Occipital lobe (tissue), 1 donor: ENCODE measurements at regions not wholly inside any gene's neighbourhood (a gene's known extent, or its start where the extent isn't known, plus 50 kb on each side); places are given as distances from the start of the nearest gene placed in this dataset.
"Not testable (repeated sequence)": the region's sequence is repeated elsewhere in the genome, so short reads cannot be mapped to it uniquely, and the experiment has no call there.

Source experiments
- DNase-seq: peaks from one replicate; lab custom pipeline; 2025; lab: John Stamatoyannopoulos, UW

DNA sequence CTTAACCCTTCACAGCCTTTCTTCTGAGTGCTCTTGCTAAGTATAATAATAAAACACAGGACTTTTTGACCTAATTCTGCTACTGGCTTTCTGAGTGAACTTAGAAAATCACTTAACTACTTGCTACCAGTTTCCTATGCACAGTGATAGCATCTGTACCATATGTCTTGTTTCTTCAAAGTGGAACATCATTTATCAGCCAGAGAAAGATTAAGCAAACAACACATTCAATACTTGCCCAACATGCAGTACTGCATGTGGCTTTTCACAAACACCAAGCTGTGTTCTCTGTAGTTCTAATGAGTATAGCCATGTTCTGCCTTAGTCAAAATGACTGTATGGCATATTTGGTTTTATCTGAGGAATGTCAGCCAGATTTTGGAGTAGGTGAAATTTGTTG, 1286.6 kb upstream of the ZEB2 start:
- DNase-seq, result no peak

DNA sequence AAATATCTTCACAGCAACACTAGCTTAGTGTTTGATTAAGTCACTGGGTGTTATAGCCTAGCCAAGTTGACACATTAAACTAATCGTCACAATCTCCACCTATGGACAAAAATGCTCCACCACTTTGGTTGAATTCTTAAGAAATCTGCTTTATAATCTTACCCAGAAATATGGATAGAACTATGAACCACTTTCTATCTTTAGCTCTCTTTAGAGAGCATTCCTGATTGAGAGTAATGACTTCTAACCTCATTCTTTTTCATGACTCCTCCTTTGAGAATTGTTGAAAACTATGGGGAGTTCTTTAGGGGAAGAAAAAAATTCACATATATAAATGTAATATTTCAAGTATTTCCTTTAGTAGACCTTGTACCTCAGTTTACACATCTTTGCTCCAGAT, 1282.2 kb upstream of the ZEB2 start:
- no peak for DNase-seq

DNA sequence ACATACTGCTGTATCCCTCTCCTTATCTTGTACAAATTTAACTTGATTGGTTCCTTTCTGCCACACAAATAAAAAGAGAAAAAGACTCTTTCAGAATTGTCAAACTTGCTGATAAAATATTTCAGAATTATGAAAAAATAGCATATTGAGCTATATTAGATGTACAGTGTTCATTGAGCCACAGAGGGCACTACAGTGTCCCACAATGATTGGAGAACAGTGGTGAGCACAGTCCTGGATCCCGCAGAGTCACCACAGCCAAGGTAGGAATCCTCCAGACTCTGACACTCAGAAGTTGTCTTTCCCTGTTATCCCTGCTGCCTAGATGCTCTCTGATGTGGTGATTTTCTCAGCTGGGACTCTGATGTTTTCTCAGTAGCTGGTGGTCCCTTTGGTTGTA, 1281.3 kb upstream of the ZEB2 start:
- DNase-seq, result no peak

DNA sequence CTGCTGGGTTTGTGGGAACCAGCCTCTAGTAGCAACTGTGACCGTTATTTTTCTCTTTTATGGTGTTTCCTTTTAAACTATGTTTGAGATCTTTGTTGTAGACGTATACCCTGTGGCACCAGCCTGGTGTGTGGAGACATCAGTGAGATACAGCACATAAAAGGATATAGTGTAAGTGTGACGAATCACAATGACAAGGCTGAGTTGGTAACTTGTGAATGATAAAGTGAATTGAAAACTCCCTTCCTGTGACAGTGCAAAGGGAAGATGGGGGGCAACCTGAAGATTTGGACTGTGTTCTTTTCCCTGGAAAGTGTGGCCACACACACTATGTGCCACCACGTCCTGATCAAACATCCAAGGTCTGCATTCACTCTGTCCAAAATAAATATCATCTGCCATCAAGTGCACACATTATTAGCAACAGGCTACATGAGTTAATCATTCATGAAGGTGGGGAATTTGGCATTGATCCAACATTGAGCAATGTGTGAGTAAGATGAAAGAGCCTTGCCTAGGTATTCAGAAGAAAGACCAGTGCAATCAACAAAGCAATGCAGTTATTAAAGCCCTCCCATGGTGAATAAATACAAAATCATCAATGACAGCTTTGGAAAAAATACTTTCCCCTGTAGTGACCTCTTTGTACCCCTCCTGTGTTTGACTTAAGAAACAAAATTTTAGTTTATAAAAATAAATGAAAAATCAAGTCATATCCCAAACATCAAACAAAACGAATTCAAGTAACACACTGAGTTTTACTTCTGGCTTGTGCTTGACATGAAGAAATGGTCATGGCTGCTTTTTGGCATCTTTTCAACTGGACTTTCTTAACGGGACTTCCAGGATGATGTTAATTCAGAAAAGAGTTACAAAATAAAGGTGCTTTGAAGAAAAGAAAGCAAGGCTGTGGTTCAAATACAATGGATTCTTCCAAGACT, 1280.5 kb upstream of the ZEB2 start:
- DNase-seq, result no peak

DNA sequence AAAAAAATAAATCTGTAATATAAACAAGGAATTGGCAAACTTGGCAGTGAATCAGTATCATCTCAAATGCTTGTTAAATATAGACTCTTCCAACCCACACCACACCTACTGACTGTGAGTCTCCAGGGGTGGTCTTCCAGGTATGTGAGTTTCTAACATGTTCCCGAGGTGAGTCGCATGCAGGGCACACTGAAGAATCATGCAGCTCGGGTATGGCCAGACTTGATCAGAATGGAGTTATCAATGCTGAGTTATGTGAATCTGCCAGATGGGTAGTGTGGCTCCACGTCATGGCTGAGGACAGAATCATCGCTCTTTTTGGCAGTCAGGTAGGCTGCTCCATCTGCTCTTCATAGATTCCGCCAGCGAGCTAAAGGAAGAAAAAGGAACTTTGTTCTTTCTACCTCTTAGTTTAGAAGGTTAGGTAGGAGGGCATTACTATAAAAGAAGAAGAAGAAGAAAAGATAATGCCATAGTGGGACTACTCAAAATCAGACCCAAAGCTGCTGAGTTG, 1279.7 kb upstream of the ZEB2 start:
- no peak for DNase-seq

DNA sequence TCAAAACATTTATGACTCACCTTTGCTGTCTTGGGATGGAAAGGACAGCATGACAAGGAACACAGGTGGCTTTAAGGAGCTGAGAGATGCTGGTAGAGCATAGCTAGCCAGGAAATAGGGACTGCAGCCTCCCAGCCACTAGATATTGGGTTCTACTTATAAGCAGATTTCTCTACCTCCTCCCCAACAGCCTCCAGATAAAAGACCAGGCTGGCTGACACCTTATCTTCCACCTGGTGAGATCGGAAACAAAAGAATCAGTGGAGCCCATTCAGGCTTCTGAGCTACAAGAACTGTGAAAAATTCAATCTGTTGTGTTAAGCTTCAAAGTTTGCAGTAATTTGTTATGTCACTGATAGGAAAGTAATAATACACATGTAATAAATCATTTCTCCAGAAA, 1278.5 kb upstream of the ZEB2 start:
- DNase-seq, result no peak

DNA sequence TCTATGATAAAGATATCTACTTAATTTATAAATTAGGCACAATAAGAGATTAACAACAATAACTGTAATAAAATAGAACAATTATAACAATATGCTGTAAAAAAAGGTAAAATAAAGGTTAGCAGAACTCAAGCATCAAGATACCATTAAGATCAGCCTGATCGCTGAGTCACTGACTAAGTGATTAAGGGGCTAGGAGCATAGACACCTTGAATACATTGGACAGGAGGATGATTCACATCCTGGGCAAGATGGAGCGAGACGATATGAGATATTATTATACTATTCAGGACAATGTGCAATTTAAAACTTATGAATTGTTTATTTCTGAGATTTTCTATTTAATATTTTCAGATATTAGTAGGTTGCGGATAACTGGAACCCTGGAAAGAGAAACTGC, 1277.8 kb upstream of the ZEB2 start:
- DNase-seq, result no peak

DNA sequence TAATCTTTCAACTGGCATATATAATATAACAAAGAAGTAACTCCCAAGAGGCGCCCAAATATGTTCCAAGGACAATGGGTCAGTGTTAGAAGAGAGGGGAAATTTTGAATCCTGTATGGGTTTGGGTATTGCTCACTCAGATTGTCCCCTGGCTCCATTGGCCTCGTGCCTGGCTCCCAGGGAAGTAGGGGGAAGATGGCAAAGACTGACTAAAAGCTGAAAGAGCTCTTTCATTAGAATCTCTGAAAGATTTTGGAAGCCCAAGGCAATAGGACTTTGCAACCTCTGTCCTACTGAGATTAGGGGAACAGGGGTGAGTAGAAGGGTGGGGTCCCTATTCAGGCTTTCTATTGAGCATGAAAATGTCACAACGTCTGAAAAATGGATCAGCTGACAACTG, 1272.8 kb upstream of the ZEB2 start:
- no peak for DNase-seq

DNA sequence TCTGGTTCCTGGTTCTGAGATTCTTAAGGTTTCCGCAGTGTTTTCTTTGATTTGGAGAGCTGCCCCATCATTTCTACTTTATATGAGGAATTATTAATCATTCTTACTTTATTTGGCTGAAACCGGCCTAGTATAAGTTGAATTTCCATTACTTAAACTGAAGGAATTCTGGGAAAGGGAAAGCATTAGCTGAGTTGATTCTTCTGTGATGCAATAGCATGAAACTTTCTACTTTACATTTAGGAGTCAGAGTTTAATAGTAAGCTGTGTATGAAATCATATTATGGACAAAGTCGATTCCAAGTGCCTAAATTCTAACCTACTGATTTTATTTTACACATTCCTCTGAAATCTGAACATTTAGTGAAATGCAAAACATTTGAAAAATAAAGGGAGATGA, 1269.7 kb upstream of the ZEB2 start:
- no peak for DNase-seq

DNA sequence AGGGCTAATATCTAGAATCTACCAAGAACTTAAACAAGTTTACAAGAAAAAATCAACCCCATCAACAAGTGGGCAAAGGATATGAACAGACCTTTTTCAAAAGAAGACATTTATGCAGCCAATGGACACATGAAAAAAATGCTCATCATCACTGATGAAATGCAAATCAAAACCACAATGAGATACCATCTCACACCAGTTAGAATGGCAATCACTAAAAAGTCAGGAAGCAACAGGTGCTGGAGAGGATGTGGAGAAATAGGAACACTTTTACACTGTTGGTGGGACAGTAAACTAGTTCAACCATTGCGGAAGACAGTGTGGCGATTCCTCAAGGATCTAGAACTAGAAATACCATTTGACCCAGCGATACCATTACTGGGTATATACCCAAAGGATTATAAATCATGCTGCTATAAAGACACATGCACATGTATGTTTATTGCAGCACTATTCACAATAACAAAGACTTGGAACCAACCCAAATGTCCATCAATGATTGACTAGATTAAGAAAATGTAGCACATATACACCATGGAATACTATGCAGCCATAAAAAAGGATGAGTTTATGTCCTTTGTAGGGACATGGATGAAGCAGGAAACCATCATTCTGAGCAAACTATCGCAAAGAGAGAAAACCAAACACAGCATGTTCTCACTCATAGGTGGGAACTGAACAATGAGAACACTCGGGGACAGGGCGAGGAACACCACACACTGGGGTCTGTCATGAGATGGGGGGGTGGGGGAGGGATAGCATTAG, 1267.9 kb upstream of the ZEB2 start:
- not testable (repeated sequence) for DNase-seq

DNA sequence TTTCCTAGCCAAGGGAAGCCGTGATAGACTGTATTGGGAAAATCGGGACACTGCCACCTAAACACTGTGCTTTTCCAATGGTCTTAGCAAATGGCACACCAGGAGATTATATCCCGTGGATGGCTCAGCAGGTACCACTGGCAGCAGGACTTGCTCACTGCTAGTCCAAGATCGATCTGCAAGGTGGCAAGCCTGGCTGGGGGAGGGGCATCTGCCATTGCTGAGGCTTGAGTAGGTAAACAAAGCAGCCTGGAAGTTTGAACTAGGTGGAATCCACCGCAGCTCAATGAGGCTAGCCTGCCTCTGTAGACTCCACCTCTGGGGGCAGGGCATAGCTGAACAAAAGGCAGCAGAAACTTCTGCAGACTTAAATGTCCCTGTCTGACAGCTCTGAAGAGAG, 1262.7 kb upstream of the ZEB2 start:
- not testable (repeated sequence) for DNase-seq

DNA sequence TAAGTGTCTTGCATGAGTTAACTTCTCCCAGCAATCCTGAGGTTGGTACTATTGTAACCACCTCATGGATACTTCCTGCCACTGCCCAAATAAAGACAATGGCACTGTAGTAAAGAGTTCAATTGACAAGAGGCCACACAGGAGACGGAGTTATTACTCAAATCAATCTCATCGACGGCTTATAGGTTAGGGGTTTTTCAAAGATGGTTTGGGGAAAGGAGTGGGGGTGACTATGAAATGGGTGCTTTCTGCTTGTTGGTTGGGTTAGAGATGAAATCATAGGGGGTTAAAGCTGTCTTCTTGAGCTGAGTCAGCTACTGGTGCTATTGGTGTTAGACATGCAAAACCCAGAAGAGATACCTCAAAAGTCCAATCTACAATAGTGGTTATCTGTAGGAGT, 1258.0 kb upstream of the ZEB2 start:
- no peak for DNase-seq

DNA sequence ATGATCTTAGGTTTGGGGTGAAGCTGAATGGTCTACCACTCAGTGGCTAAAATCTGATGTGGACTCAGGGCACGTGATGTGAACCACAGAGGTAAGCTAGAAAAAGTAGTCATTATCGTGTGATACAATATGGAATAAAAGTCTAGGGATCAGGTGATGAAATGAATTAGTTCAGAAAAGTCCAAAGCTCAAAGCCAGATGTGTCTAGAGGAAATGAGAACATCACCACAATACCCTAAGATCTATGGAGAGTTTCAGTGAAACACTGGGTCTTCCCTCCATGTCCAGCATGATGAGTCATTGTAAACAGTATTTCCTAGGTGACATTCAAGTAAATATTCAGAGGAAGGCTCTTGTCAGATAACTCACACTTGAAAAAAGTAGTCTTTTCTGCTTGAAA, 1257.4 kb upstream of the ZEB2 start:
- DNase-seq, result no peak

DNA sequence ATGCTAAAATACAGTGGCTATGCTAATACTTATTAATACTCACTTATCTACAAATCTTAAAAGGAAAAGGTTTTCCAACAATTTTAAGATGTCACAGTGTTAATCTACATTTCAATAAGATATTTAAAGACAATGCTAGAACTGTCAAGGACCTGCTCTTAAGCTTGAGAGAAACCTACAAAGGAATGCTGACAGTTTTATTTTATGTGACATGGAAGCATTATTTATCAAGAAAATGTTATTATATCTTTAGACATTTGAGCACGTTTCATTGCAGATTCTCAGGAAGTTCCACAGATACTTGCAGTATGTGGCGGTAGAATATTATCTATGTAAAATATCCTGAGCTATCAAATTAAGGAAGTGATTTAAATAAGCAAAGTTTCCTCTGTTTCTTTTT, 1255.7 kb upstream of the ZEB2 start:
- no peak for DNase-seq

DNA sequence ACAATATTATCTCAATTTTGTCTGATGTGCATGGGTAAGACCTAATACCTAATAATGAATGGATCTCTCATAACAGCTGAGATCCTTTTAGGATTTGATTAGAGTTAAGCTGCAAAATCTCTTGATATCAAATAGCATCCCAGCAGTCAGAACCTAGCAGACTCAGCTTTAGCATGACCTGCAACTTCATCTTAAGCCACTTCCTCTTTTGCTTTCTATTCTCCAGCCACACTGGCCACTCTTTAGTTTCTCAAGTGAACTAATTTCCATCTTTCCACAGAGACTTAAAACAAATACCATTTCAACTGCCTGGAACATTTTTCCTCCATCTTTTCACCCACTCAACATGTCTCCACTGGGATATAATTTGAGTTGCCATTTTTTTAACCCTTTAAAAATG, 1251.6 kb upstream of the ZEB2 start:
- no peak for DNase-seq

DNA sequence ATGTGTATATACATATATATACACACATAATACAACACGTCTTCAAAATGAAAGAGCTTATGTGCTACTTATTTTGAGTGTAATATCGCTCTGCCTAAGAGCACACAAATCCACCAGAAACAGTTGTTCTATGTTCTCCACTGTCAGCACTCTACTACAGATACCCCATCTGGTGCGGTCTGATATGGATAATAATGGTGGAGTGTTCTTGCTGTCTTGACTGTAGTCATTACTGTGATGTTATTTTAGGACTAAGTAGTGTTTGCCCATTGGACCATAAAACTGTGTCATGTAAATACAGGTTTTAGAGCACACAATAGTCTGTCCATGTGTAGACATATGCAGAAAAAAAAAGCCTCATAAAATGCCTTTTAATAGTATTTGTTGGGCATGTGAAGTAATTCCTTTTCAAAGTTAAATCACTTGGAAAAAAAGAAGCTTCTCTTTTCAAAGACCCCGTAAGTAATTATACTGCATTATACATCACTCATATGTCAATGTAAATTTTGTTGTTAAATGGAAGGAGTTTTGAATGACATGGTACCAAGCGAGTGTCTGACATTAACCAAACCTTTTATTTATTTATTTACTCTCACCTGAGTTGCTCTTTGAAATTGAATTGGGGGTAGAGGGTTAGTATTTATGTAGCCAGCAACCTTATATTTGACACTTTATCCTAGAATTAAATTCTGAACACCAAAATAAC, 1249.2 kb upstream of the ZEB2 start:
- no peak for DNase-seq

DNA sequence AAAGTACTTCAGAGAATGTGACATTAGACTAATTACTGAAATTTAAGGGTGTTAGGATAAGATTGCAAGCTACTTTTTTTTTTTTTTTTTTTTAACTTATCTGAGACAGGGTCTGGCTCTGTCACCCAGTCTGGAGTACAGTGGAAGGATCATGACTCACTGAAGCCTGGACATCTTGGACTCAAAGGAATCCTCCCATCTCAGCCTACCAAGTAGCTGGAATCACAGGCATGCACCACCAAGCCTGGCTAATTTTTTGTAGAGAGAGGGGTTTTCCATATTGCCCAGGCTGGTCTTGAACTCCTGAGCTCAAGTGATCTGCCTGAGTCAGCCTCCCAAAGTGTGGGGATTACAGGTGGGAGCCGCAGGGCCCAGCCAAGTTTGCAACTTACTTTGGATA, 1246.0 kb upstream of the ZEB2 start:
- DNase-seq, result no peak

DNA sequence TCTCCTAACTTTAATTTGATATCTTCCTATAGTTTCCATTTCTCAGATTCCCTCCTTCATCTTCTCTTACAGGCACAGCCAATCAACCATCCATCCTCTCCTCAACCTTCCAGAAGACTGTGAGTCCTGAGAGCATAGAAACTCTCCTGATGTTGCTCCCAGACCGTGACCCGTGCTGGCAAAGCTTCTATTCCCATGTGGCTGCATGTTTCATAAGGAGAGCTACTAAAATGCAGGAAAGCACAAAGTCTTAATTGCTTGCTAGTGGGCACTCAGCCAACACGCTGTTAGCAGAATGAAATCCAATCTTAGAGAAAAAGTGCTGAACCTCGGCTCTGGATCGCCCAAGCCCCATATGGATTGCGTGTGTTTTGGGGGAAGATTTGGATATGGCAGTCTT, 1244.7 kb upstream of the ZEB2 start:
- no peak for DNase-seq

DNA sequence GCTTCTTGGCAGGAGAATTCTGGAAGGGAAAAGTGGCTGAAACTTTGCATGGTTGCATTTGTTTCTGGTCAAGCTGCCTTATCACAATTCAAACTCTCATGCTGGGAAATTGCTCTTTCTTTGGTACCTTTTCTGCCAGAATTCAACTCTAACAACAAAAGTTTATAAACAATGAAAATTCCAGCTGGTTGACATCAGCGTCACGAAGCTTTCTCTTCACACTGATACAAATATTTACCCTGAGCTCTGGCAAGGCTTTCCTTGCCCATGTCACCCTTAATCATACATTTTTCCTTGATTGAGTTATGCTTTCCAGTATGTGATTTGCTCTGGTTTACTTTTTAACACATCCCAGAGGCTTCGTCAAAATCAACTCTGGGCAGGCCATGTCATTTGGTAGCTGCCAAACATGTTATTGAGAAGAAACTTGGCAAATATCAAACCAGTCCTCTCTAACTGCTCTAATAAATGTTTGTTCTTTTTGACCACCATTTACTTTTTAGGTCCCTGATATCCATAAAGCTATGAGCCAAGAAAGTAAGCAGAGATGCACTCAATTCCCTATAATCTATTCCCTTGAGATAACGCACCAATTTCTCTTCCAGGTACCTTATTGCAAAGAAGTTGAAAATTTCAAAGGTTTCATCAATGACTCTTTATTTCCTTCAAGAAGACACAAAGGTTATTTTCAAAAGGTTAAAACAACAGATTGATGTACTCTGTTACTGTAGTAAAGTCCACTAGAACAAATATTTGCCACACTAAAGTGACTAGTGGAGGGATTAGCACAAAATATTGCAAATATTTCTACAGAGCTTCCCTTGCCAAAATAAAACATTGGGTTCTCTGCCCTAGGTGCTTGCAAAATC, 1241.1 kb upstream of the ZEB2 start:
- DNase-seq, result no peak

DNA sequence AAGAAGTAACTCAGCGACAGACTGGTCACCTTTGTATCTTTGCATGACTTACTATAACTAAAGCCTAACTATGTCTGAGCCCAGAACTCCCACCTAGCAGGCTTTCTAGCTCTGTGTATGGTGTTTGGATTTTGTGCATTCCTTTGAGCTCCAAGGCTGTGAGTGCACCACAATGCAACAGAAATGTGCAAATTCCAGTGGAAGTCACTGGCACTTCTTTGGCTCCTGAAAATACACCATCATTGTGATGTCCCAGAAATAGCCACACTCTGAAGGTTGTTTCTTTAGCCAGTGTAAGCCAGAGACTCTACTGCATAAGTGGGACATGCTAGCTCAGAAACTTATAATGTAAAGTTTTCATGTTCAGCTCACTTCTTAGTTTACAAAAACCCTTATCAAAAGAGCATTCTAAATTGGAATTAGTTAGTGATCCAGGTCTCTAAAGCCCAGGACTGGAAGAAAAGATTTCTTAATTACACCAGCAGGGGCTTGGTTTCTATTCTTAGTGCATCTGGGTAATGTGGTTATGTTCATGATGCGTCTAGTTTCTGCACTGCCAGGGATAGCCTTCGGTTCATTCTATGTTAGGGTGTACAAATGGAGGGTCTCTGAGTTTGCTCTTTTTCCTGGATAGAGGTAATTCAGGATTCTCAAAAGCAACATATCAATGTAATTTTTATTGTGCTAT, 1239.5 kb upstream of the ZEB2 start:
- no peak for DNase-seq
